ENCODE measurements at regions not wholly inside any gene's neighbourhood (a gene's known extent, or its start where the extent isn't known, plus 50 kb on each side); places are given as distances from the start of the nearest gene placed in this dataset.

- no peaks in the 10 kb centered on the region for H3K36me3 ChIP-seq (ENCODE audit: control insufficient read depth, insufficient read depth, low read length)
- no peaks in the 10 kb centered on the region for H3K27me3 ChIP-seq (ENCODE audit: control insufficient read depth, insufficient read depth, low read length)
- no peak overlapping the region for H3K9ac ChIP-seq (ENCODE audit: low read length)
- H3K9me3 ChIP-seq (ENCODE audit: control insufficient read depth, low read length) = no peaks in the 10 kb centered on the region
- no peaks in the 10 kb centered on the region for H3K4me1 ChIP-seq (ENCODE audit: control insufficient read depth, insufficient read depth, low read length)
- no peak overlapping the region for H3K4me3 ChIP-seq (ENCODE audit: low read length)
Measured at GRCh38 chr16:79931721-79932120, 331.2 kb upstream of the MAF start.

GRCh38 chr16:79929260-79929965 lies 328.9 kb upstream of the MAF start:
- no peaks in the 10 kb centered on the region for H3K27me3 ChIP-seq (ENCODE audit: control insufficient read depth, insufficient read depth, low read length)
- no peaks in the 10 kb centered on the region for H3K36me3 ChIP-seq (ENCODE audit: control insufficient read depth, insufficient read depth, low read length)
- no peak overlapping the region for H3K4me3 ChIP-seq (ENCODE audit: low read length)
- no peaks in the 10 kb centered on the region for H3K4me1 ChIP-seq (ENCODE audit: control insufficient read depth, insufficient read depth, low read length)
- H3K9me3 ChIP-seq (ENCODE audit: control insufficient read depth, low read length) = no peaks in the 10 kb centered on the region
- no peak overlapping the region for H3K9ac ChIP-seq (ENCODE audit: low read length)

- Histone ChIP-seq H3K4me3 (ENCODE audit: low read length) (no peak overlapping the region), H3K4me1 (ENCODE audit: control insufficient read depth, insufficient read depth, low read length) (no peaks in the 10 kb centered on the region), H3K9me3 (ENCODE audit: control insufficient read depth, low read length) (no peaks in the 10 kb centered on the region), H3K27me3 (ENCODE audit: control insufficient read depth, insufficient read depth, low read length) (no peaks in the 10 kb centered on the region), H3K36me3 (ENCODE audit: control insufficient read depth, insufficient read depth, low read length) (no peaks in the 10 kb centered on the region), H3K9ac (ENCODE audit: low read length) (no peak overlapping the region)
Measured at GRCh38 chr16:79928142-79928873, 327.8 kb upstream of the MAF start.

GRCh38 chr16:79926451-79927205 lies 326.1 kb upstream of the MAF start:
- H3K9me3 ChIP-seq (ENCODE audit: control insufficient read depth, low read length) = no peaks in the 10 kb centered on the region
- no peaks in the 10 kb centered on the region for H3K4me1 ChIP-seq (ENCODE audit: control insufficient read depth, insufficient read depth, low read length)
- H3K36me3 ChIP-seq (ENCODE audit: control insufficient read depth, insufficient read depth, low read length) = no peaks in the 10 kb centered on the region
- no peak overlapping the region for H3K4me3 ChIP-seq (ENCODE audit: low read length)
- H3K9ac ChIP-seq (ENCODE audit: low read length) = no peak overlapping the region
- no peaks in the 10 kb centered on the region for H3K27me3 ChIP-seq (ENCODE audit: control insufficient read depth, insufficient read depth, low read length)

- Histone ChIP-seq H3K9ac (ENCODE audit: low read length) (no peak overlapping the region), H3K4me1 (ENCODE audit: control insufficient read depth, insufficient read depth, low read length) (no peaks in the 10 kb centered on the region), H3K27me3 (ENCODE audit: control insufficient read depth, insufficient read depth, low read length) (no peaks in the 10 kb centered on the region), H3K4me3 (ENCODE audit: low read length) (no peak overlapping the region), H3K36me3 (ENCODE audit: control insufficient read depth, insufficient read depth, low read length) (no peaks in the 10 kb centered on the region), H3K9me3 (ENCODE audit: control insufficient read depth, low read length) (no peaks in the 10 kb centered on the region)
Measured at GRCh38 chr16:79923431-79923830, 322.9 kb upstream of the MAF start.

- Histone ChIP-seq H3K4me1 (ENCODE audit: control insufficient read depth, insufficient read depth, low read length) (no peaks in the 10 kb centered on the region), H3K4me3 (ENCODE audit: low read length) (no peak overlapping the region), H3K9ac (ENCODE audit: low read length) (no peak overlapping the region), H3K27me3 (ENCODE audit: control insufficient read depth, insufficient read depth, low read length) (no peaks in the 10 kb centered on the region), H3K36me3 (ENCODE audit: control insufficient read depth, insufficient read depth, low read length) (no peaks in the 10 kb centered on the region), H3K9me3 (ENCODE audit: control insufficient read depth, low read length) (no peaks in the 10 kb centered on the region)
Measured at GRCh38 chr16:79920685-79921084, 320.1 kb upstream of the MAF start.

GRCh38 chr16:79918916-79919315 lies 318.4 kb upstream of the MAF start:
- Histone ChIP-seq H3K9ac (ENCODE audit: low read length) (no peak overlapping the region), H3K27me3 (ENCODE audit: control insufficient read depth, insufficient read depth, low read length) (no peaks in the 10 kb centered on the region), H3K9me3 (ENCODE audit: control insufficient read depth, low read length) (no peaks in the 10 kb centered on the region), H3K4me3 (ENCODE audit: low read length) (no peak overlapping the region), H3K36me3 (ENCODE audit: control insufficient read depth, insufficient read depth, low read length) (no peaks in the 10 kb centered on the region), H3K4me1 (ENCODE audit: control insufficient read depth, insufficient read depth, low read length) (no peaks in the 10 kb centered on the region)

- no peaks in the 10 kb centered on the region for H3K36me3 ChIP-seq (ENCODE audit: control insufficient read depth, insufficient read depth, low read length)
- no peaks in the 10 kb centered on the region for H3K27me3 ChIP-seq (ENCODE audit: control insufficient read depth, insufficient read depth, low read length)
- H3K9ac ChIP-seq (ENCODE audit: low read length) = no peak overlapping the region
- no peaks in the 10 kb centered on the region for H3K9me3 ChIP-seq (ENCODE audit: control insufficient read depth, low read length)
- H3K4me3 ChIP-seq (ENCODE audit: low read length) = no peak overlapping the region
- no peaks in the 10 kb centered on the region for H3K4me1 ChIP-seq (ENCODE audit: control insufficient read depth, insufficient read depth, low read length)
Measured at GRCh38 chr16:79915761-79916160, 315.2 kb upstream of the MAF start.

GRCh38 chr16:79914961-79915720 lies 314.6 kb upstream of the MAF start:
- Histone ChIP-seq H3K27me3 (ENCODE audit: control insufficient read depth, insufficient read depth, low read length) (no peaks in the 10 kb centered on the region), H3K36me3 (ENCODE audit: control insufficient read depth, insufficient read depth, low read length) (no peaks in the 10 kb centered on the region), H3K9ac (ENCODE audit: low read length) (no peak overlapping the region), H3K4me1 (ENCODE audit: control insufficient read depth, insufficient read depth, low read length) (no peaks in the 10 kb centered on the region), H3K4me3 (ENCODE audit: low read length) (no peak overlapping the region), H3K9me3 (ENCODE audit: control insufficient read depth, low read length) (no peaks in the 10 kb centered on the region)

- Histone ChIP-seq H3K4me3 (ENCODE audit: low read length) (no peak overlapping the region), H3K4me1 (ENCODE audit: control insufficient read depth, insufficient read depth, low read length) (no peaks in the 10 kb centered on the region), H3K36me3 (ENCODE audit: control insufficient read depth, insufficient read depth, low read length) (no peaks in the 10 kb centered on the region), H3K9me3 (ENCODE audit: control insufficient read depth, low read length) (no peaks in the 10 kb centered on the region), H3K9ac (ENCODE audit: low read length) (no peak overlapping the region), H3K27me3 (ENCODE audit: control insufficient read depth, insufficient read depth, low read length) (no peaks in the 10 kb centered on the region)
Measured at GRCh38 chr16:79912592-79913310, 312.2 kb upstream of the MAF start.

- Histone ChIP-seq H3K9ac (ENCODE audit: low read length) (no peak overlapping the region), H3K27me3 (ENCODE audit: control insufficient read depth, insufficient read depth, low read length) (no peaks in the 10 kb centered on the region), H3K4me1 (ENCODE audit: control insufficient read depth, insufficient read depth, low read length) (no peaks in the 10 kb centered on the region), H3K36me3 (ENCODE audit: control insufficient read depth, insufficient read depth, low read length) (no peaks in the 10 kb centered on the region), H3K4me3 (ENCODE audit: low read length) (no peak overlapping the region), H3K9me3 (ENCODE audit: control insufficient read depth, low read length) (no peaks in the 10 kb centered on the region)
Measured at GRCh38 chr16:79911660-79912059, 311.1 kb upstream of the MAF start.

All from mucosa of stomach (tissue), 1 donor.